Ishikawa (cell line): ENCODE measurements at regions not wholly inside any gene's neighbourhood (a gene's known extent, or its start where the extent isn't known, plus 50 kb on each side); places are given as distances from the start of the nearest gene placed in this dataset.

Experiments
- EP300 ChIP-seq: IDR thresholded peaks from 2 replicates; pipeline ENCODE4 v1.6.1; 2012; ENCODE audit warnings: borderline replicate concordance
- MAX ChIP-seq: IDR thresholded peaks from 2 replicates; pipeline ENCODE4 v1.6.1; 2012
- NFIC ChIP-seq: IDR thresholded peaks from 2 replicates; pipeline ENCODE4 v1.6.1; 2012
- RAD21 ChIP-seq: IDR thresholded peaks from 2 replicates; pipeline ENCODE4 v1.6.1; 2012; ENCODE audit warnings: low read depth
- USF1 ChIP-seq: IDR thresholded peaks from 2 replicates; pipeline ENCODE4 v1.6.1; 2012
- YY1 ChIP-seq: IDR thresholded peaks from 2 replicates; pipeline ENCODE4 v1.6.1; 2012; ENCODE audit warnings: low read depth
- ZBTB7A ChIP-seq: IDR thresholded peaks from 2 replicates; pipeline ENCODE4 v1.6.1; 2012; ENCODE audit warnings: low read depth

GRCh38 chr2:187224989-187225388 lies 223.1 kb downstream of the CALCRL start:
- TF ChIP-seq YY1 (no peak), ZBTB7A (no peak), NFIC (no peak), EP300 (no peak), MAX (no peak), RAD21 (no peak), USF1 (no peak)
